ENCODE measurements at regions not wholly inside any gene's neighbourhood (a gene's known extent, or its start where the extent isn't known, plus 50 kb on each side); places are given as distances from the start of the nearest gene placed in this dataset.
"Not testable (repeated sequence)": the region's sequence is repeated elsewhere in the genome, so short reads cannot be mapped to it uniquely, and the experiment has no call there.

DNA sequence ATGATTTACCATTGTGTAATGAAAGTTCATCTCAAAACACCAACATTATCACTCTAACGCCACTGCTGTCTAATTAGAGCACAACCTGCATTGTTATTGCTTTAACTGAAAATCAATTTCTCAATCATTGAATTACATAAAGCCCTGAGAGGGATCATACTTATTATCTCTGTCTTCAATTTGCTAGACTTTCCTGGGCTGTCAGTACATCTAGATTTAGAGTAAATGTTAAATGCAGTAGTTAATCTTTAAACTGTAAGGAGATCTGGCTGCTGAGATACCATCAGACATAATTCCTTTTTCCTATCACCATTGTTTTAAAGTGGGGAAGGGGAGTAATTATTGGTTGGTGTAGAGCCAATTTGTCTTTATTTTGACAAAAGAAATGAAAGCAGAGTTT, 1995.1 kb downstream of the MRPL39 start:
- H3K4me1 Mint-ChIP-seq (ENCODE audit: low read depth): no peaks in the 10 kb centered on the region
- peaks cover 4% of the 10 kb centered on the region for H3K9me3 Mint-ChIP-seq
- H3K27ac Mint-ChIP-seq: no peak overlapping the region
- H3K4me3 Mint-ChIP-seq: no peak overlapping the region
- no peaks in the 10 kb centered on the region for H3K27me3 Mint-ChIP-seq
- H3K36me3 Mint-ChIP-seq (ENCODE audit: low read depth): no peaks in the 10 kb centered on the region

DNA sequence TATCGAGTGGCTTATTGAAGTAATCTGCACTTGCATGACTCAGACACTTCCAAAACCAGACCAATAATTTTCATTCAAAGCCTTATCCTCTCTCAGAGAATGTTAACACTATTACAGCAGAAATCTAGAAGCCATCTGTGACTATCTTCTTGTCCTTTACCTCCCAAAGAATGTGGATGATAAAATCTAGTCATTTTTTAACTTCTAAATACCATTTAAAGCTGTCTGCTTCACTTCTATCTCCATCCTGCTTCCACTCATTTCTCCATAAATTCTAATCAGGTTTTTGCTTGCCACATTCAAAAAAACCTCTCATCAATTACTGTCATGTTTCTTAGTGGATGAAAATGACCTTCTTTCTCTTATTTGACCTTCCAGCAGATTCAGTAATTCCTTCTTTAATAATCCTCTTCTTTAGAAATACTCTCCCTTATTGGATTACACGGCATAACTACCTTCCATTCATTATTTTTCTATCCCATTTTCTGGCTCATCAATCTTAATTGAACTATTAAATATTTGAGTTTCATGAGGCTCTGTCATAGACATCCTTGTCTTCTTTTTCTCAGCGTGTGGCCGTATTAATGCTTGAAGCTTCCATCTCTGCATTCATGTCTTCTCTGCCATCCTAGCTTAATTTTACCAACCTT, 1999.4 kb downstream of the MRPL39 start:
- no peaks in the 10 kb centered on the region for H3K4me1 Mint-ChIP-seq (ENCODE audit: low read depth)
- H3K27ac Mint-ChIP-seq: no peak overlapping the region
- H3K36me3 Mint-ChIP-seq (ENCODE audit: low read depth): no peaks in the 10 kb centered on the region
- H3K27me3 Mint-ChIP-seq: no peaks in the 10 kb centered on the region
- no peak overlapping the region for H3K4me3 Mint-ChIP-seq
- peaks cover 4% of the 10 kb centered on the region for H3K9me3 Mint-ChIP-seq

DNA sequence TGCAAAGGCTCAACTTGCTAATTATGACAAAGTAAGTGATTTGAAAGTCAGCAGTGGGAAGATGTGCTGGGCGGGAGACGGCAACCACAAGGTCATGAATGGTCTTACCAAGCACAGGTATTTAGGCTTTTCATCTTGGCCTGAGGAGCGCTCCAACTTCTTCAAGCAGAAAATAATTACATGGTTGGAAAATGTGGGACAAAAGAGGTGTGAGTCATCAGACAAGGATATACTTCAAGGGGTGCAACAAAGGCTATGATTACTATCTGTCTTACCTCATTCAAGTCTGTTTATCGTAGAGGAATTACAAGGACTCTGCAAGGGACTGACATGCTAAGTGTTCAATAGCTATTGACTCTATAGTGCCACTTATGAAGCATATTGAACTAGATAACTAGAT, 2005.7 kb downstream of the MRPL39 start:
- Mint-ChIP-seq H3K27ac (no peak overlapping the region), H3K27me3 (no peaks in the 10 kb centered on the region), H3K4me1 (ENCODE audit: low read depth) (no peaks in the 10 kb centered on the region), H3K9me3 (peaks cover 6% of the 10 kb centered on the region), H3K4me3 (no peak overlapping the region), H3K36me3 (ENCODE audit: low read depth) (no peaks in the 10 kb centered on the region)

DNA sequence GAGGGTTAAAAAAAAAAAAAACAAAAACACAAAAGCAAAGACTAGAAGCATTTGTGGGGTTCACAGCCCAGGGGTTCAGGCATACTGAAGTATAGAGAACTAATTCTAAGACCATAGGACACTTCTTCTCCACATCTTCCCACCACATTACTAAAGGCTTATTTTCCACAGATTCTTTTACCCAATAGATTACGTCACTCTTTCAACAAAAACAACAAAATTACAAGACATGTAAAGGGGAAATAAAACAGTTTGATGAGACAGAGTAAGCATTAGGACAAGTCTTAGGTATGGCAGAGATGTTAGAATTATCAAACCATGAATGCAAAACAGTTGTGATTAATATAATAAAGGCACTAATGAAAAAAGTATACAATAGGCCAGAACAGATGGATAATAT, 2013.7 kb downstream of the MRPL39 start:
- no peaks in the 10 kb centered on the region for H3K9me3 Mint-ChIP-seq
- no peak overlapping the region for H3K27ac Mint-ChIP-seq

DNA sequence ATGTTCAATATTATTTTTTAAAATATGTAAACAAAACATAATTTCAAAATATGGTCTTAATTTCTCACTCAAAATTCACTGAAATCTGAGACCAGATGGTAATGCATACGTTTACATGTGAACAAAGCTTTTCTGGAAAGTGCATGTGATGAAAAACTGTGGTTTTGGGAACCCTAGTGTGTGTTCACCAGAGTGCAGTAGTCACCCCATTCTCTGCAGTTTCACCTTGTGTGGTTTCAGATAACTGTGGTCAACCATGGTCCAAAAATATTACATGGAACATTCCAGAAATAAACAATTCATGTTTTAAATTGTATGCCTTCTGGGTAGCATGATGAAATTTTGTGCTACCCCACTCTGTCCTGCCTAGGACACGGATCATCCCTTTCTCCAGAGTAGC, 2021.9 kb downstream of the MRPL39 start:
- Mint-ChIP-seq H3K4me3 (no peak overlapping the region), H3K27ac (no peak overlapping the region), H3K9me3 (no peaks in the 10 kb centered on the region), H3K36me3 (ENCODE audit: low read depth) (no peaks in the 10 kb centered on the region), H3K4me1 (ENCODE audit: low read depth) (no peaks in the 10 kb centered on the region), H3K27me3 (no peaks in the 10 kb centered on the region)

More for the DNA sequence above, 2013.7 kb downstream of the MRPL39 start:
- Mint-ChIP-seq H3K4me1 (ENCODE audit: low read depth) (no peaks in the 10 kb centered on the region), H3K4me3 (no peak overlapping the region), H3K27me3 (peaks cover 5% of the 10 kb centered on the region), H3K36me3 (ENCODE audit: low read depth) (no peaks in the 10 kb centered on the region)

- Mint-ChIP-seq H3K36me3 (ENCODE audit: low read depth) (no peaks in the 10 kb centered on the region), H3K27me3 (no peaks in the 10 kb centered on the region), H3K9me3 (no peaks in the 10 kb centered on the region), H3K27ac (no peak overlapping the region), H3K4me3 (no peak overlapping the region), H3K4me1 (ENCODE audit: low read depth) (no peaks in the 10 kb centered on the region)
Measured at GRCh38 chr21:23579573-23579972, 2027.7 kb downstream of the MRPL39 start.

DNA sequence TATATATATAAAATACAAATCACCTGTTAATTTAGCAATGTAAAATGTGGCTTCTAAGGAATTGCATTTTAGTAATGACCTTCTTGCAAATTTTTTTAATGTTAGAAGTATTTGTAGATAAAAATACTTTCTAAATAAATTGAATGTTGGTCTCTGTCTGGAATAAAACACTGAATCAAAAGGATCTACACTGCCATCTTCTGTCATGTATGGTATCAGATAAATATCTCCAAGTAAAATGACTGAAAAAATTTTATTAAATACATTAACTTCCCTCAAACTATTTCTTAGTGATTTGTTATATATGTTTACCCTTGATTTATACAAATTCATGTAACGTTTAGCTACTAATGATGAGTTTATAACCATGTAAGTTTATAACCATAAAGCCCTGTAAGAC, 2029.3 kb downstream of the MRPL39 start:
- Mint-ChIP-seq H3K4me3 (no peak overlapping the region), H3K36me3 (ENCODE audit: low read depth) (no peaks in the 10 kb centered on the region), H3K9me3 (no peaks in the 10 kb centered on the region)

DNA sequence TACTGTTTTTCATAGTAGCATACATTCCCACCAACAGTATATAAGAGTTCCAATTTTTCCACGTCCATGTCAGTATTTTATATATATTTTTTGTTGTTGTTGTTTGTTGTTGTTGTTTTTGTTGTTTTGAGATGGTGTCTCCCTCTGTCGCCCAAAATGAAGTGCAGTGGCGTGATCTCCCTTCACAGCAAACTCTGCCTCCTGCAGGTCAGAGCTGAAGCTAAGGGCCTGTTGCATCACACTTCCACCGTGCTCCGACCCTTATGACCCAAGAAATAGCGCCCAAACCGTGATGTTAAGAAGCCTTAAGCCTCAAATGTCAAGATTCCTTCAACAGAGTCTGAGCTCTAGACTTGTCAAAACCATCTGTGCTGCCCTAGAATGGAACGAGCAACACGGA, 2032.3 kb downstream of the MRPL39 start:
- H3K27me3 Mint-ChIP-seq: no peaks in the 10 kb centered on the region

More for the DNA sequence above, 2029.3 kb downstream of the MRPL39 start:
- Mint-ChIP-seq H3K4me1 (ENCODE audit: low read depth) (no peaks in the 10 kb centered on the region), H3K27ac (no peak overlapping the region), H3K27me3 (no peaks in the 10 kb centered on the region)

GRCh38 chr21:23548924-23549323, 2058.4 kb downstream of the MRPL39 start:
- H3K27me3 Mint-ChIP-seq; H3K36me3 Mint-ChIP-seq (ENCODE audit: low read depth); H3K27ac Mint-ChIP-seq; H3K9me3 Mint-ChIP-seq; H3K4me1 Mint-ChIP-seq (ENCODE audit: low read depth); H3K4me3 Mint-ChIP-seq: not testable (repeated sequence)

More for the DNA sequence above, 2032.3 kb downstream of the MRPL39 start:
- no peaks in the 10 kb centered on the region for H3K36me3 Mint-ChIP-seq (ENCODE audit: low read depth)
- H3K4me3 Mint-ChIP-seq: no peak overlapping the region
- no peaks in the 10 kb centered on the region for H3K4me1 Mint-ChIP-seq (ENCODE audit: low read depth)
- H3K9me3 Mint-ChIP-seq: no peaks in the 10 kb centered on the region
- H3K27ac Mint-ChIP-seq: no peak overlapping the region

DNA sequence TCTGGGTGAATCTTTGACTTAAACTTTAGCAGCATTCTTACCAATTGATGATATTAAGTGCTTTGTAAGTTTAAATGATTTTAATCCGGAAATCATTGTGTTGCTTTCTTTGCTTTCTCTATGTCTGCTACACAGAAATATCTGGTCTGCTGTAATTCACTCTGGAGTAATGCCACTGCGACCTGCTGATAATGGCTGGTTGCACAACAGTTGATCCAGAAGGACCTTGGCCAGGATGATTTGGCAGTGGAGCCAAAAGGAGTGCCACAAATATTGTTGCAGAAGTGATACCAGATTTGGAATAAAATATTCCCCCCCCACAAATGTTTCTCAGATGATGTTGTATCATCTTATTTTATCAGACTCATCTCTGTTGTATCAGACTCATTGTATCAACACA, 2063.9 kb downstream of the MRPL39 start:
- H3K9me3 Mint-ChIP-seq: no peaks in the 10 kb centered on the region
- H3K4me1 Mint-ChIP-seq (ENCODE audit: low read depth): no peaks in the 10 kb centered on the region
- no peaks in the 10 kb centered on the region for H3K36me3 Mint-ChIP-seq (ENCODE audit: low read depth)
- no peaks in the 10 kb centered on the region for H3K27me3 Mint-ChIP-seq
- no peak overlapping the region for H3K4me3 Mint-ChIP-seq
- no peak overlapping the region for H3K27ac Mint-ChIP-seq

DNA sequence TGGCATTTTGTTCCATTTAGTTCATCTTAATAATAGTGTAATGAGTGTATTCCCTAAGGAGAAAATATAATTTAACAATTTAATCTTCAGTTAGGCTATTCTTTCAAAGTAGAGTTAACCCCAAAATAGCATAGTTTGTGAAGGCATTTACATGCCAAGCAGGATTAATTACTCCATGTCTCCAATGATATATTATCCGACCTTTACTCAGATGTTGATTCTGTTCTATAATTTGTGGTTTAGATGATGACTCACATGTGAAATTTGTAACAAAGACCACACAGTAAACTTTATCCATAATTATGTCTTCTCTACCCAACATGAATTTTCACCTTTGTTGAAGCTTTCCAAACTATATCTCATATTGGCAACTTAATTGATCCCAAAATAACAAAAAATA, 2065.2 kb downstream of the MRPL39 start:
- no peaks in the 10 kb centered on the region for H3K27me3 Mint-ChIP-seq
- no peaks in the 10 kb centered on the region for H3K4me1 Mint-ChIP-seq (ENCODE audit: low read depth)
- H3K27ac Mint-ChIP-seq: no peak overlapping the region
- no peaks in the 10 kb centered on the region for H3K9me3 Mint-ChIP-seq
- no peak overlapping the region for H3K4me3 Mint-ChIP-seq
- H3K36me3 Mint-ChIP-seq (ENCODE audit: low read depth): no peaks in the 10 kb centered on the region

DNA sequence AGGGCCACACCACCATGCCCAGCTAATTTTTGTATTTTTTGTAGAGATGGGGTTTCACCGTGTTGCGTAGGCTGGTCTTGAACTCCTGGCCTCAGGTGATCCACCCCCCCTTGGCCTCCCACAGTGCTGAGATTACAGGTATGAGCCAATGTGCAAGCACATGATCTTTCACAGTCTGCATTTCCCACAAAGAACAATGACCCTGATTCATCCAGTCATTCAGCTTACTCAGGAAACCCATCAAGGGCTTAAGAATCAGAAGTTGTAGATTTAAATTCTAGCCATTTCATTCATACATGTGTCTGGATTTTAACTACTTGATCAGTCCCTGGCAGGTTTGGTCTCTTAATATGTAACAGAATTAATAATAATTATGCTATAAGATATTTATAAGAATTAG, 2065.7 kb downstream of the MRPL39 start:
- no peaks in the 10 kb centered on the region for H3K4me1 Mint-ChIP-seq (ENCODE audit: low read depth)

DNA sequence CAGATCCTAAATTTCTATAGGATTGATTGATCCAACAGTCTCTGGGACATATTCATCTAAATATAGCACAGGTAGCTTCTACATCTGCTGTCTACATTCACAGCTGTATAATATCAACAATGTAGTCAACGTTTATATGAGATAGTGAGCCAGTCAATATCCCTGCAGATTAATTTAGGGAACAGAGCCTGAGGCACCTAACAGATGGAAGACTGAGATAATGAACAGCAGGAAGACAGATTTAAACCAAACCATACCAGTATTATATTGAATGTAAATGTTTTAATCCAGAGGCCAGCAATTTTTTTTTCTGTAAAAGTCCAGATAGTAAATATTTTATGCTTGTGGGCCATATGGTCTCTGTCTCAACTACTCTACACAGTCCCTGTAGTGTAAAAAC, 2072.4 kb downstream of the MRPL39 start:
- Mint-ChIP-seq H3K9me3 (no peaks in the 10 kb centered on the region), H3K36me3 (ENCODE audit: low read depth) (no peaks in the 10 kb centered on the region), H3K4me3 (no peak overlapping the region), H3K27me3 (no peaks in the 10 kb centered on the region), H3K27ac (no peak overlapping the region), H3K4me1 (ENCODE audit: low read depth) (no peaks in the 10 kb centered on the region)

More for the DNA sequence above, 2065.7 kb downstream of the MRPL39 start:
- Mint-ChIP-seq H3K36me3 (ENCODE audit: low read depth) (no peaks in the 10 kb centered on the region), H3K9me3 (no peaks in the 10 kb centered on the region), H3K27ac (no peak overlapping the region), H3K4me3 (no peak overlapping the region), H3K27me3 (no peaks in the 10 kb centered on the region)

DNA sequence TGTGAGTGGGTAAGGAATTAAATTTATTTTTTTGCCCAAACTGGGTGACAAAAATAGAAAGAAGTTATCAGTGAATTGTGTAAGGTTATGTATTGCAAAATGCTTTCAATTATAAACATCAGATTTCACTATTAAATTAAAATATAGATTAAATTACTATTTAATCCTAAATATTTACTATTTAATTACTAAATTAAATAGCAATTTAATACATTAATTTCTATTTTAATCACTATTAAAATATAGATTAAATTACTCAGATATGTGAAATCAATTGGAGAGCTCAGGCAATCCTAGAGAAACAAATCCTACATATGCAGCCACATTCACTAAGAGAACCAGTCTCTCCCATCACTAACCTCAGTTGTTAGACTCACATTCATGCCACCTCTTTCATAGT, 2075.8 kb downstream of the MRPL39 start:
- Mint-ChIP-seq H3K27me3 (no peaks in the 10 kb centered on the region), H3K9me3 (no peaks in the 10 kb centered on the region), H3K27ac (no peak overlapping the region), H3K36me3 (ENCODE audit: low read depth) (no peaks in the 10 kb centered on the region), H3K4me1 (ENCODE audit: low read depth) (no peaks in the 10 kb centered on the region), H3K4me3 (no peak overlapping the region)

DNA sequence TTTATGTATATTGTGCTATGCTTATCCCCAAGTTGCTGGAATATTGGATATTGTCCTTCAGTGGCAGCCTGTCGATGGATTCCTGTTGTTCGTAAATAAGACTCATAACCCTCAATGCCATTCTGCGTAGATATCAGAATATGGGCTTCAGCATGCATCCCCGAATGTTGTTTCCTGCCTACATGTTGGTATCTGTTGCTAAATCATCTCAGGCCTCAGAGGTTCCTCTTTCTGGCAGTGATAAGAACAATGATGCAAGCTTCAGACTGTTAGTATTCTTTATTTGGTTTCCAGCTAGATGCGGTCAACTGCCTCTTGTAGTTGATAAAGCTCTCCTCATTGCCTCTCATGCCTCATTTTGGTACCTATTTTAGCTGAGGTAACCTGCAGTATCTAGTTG, 2082.6 kb downstream of the MRPL39 start:
- Mint-ChIP-seq H3K4me3 (no peak overlapping the region), H3K27me3 (no peaks in the 10 kb centered on the region), H3K4me1 (ENCODE audit: low read depth) (no peaks in the 10 kb centered on the region), H3K9me3 (no peaks in the 10 kb centered on the region), H3K36me3 (ENCODE audit: low read depth) (no peaks in the 10 kb centered on the region), H3K27ac (no peak overlapping the region)

DNA sequence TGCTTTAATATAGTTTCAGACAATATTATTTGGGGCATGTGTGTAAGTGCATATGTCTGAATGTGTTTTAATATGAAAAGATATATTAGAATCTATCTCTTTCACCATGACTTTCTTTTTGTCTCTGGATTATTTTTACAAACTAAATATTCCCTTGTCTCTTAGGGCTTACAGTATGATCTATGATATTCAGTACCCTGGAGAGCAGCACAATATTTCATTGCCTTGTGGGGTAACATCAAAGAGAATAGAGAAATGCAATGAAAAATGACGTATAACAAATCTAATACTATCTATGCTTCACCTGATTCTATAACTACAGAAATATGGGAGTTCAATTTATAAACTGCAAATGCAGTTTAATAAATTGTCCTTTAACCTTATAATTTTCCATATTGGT, 2084.5 kb downstream of the MRPL39 start:
- H3K27ac Mint-ChIP-seq: no peak overlapping the region
- H3K4me1 Mint-ChIP-seq (ENCODE audit: low read depth): no peaks in the 10 kb centered on the region
- no peaks in the 10 kb centered on the region for H3K27me3 Mint-ChIP-seq
- H3K4me3 Mint-ChIP-seq: no peak overlapping the region
- no peaks in the 10 kb centered on the region for H3K9me3 Mint-ChIP-seq
- no peaks in the 10 kb centered on the region for H3K36me3 Mint-ChIP-seq (ENCODE audit: low read depth)

All from stimulated activated naive CD8-positive, alpha-beta T cell treated with anti-CD3 and anti-CD28 coated beads, Interleukin-15, Interleukin-2, amounts not matched to agents 100 ng/mL and 50 ng/mL, for 24 hours (primary cell).